Activated CD8-positive, alpha-beta T cell treated with anti-CD3 and anti-CD28 coated beads, Interleukin-2, amount 10 ng/mL, durations not matched to agents 7 days and 5 days (primary cell): ENCODE measurements at regions not wholly inside any gene's neighbourhood (a gene's known extent, or its start where the extent isn't known, plus 50 kb on each side); places are given as distances from the start of the nearest gene placed in this dataset.

Experiments used
- ATAC-seq: fragments of 150-1000 bp; cut with Tn5 transposase; one replicate; pipeline ENCODE4 v1.10.0; 2021; ENCODE audit warnings: moderate library complexity
- CTCF ChIA-PET: fragments of 350-600 bp; sonication (Branson Sonifier 250); formaldehyde crosslinking; loops from one replicate; lab custom pipeline; 2021; ENCODE audit warnings: antibody characterized with exemption; lab: Charles Lee
- POLR2A ChIA-PET: fragments of 350-600 bp; sonication (Branson Sonifier 250); formaldehyde crosslinking; loops from one replicate; lab custom pipeline; 2021; ENCODE audit warnings: antibody characterized with exemption; lab: Charles Lee
- DNase-seq: peaks from one replicate; pipeline ENCODE4 v3.0.0-alpha.2; 2020
- H3K27ac Mint-ChIP-seq: one replicate; pipeline ENCODE4 v1.8.0; 2021; ENCODE audit warnings: mild to moderate bottlenecking, mixed read lengths
- H3K27me3 Mint-ChIP-seq: one replicate; pipeline ENCODE4 v1.8.0; 2021; ENCODE audit warnings: low read depth, mixed read lengths
- H3K36me3 Mint-ChIP-seq: one replicate; pipeline ENCODE4 v1.8.0; 2021; ENCODE audit warnings: low read depth, mixed read lengths
- H3K4me1 Mint-ChIP-seq: one replicate; pipeline ENCODE4 v1.8.0; 2021; ENCODE audit warnings: low read depth, mixed read lengths
- H3K4me3 Mint-ChIP-seq: one replicate; pipeline ENCODE4 v1.8.0; 2021; ENCODE audit warnings: mild to moderate bottlenecking, mixed read lengths
- H3K9me3 Mint-ChIP-seq: one replicate; pipeline ENCODE4 v1.8.0; 2022; ENCODE audit warnings: mixed read lengths; ENCODE audit not compliant: insufficient read depth

- no peak overlapping the region for H3K27ac Mint-ChIP-seq
- H3K4me3 Mint-ChIP-seq = no peak overlapping the region
- H3K4me1 Mint-ChIP-seq = no peaks in the 10 kb centered on the region
- H3K27me3 Mint-ChIP-seq = no peaks in the 10 kb centered on the region
- CTCF ChIA-PET = no interaction called here
- H3K9me3 Mint-ChIP-seq = peaks cover 6% of the 10 kb centered on the region
- H3K36me3 Mint-ChIP-seq = no peaks in the 10 kb centered on the region
- DNase-seq (no peak), ATAC-seq (no peak)
- POLR2A ChIA-PET = no interaction called here
Observed at GRCh38 chr4:170307182-170307581, 217.4 kb upstream of the AADAT start.

GRCh38 chr4:170306208-170306607 lies 216.5 kb upstream of the AADAT start:
- ATAC-seq = no peak
- POLR2A ChIA-PET = no interaction called here
- H3K4me1 Mint-ChIP-seq = no peaks in the 10 kb centered on the region
- no peak overlapping the region for H3K27ac Mint-ChIP-seq
- H3K9me3 Mint-ChIP-seq = peaks cover 6% of the 10 kb centered on the region
- CTCF ChIA-PET = interaction anchor here (0.6 kb wide), 1 partner anchor 13 kb away, joined by 3 read pairs; no protein-coding TSS in a partner anchor
- H3K36me3 Mint-ChIP-seq = no peaks in the 10 kb centered on the region
- no peak overlapping the region for H3K4me3 Mint-ChIP-seq
- H3K27me3 Mint-ChIP-seq = no peaks in the 10 kb centered on the region
- no peak for DNase-seq

- H3K4me1 Mint-ChIP-seq = no peaks in the 10 kb centered on the region
- no peaks in the 10 kb centered on the region for H3K36me3 Mint-ChIP-seq
- no peaks in the 10 kb centered on the region for H3K27me3 Mint-ChIP-seq
- no peak overlapping the region for H3K27ac Mint-ChIP-seq
- DNase-seq (no peak), ATAC-seq (no peak)
- no peak overlapping the region for H3K4me3 Mint-ChIP-seq
- peaks cover 2% of the 10 kb centered on the region for H3K9me3 Mint-ChIP-seq
- CTCF ChIA-PET = interaction anchor here (0.6 kb wide), 1 partner anchor 14 kb away, joined by 3 read pairs; no protein-coding TSS in a partner anchor
- POLR2A ChIA-PET = no interaction called here
Observed at GRCh38 chr4:170305627-170306026, 215.9 kb upstream of the AADAT start.

GRCh38 chr4:170281027-170281426 lies 191.3 kb upstream of the AADAT start:
- Mint-ChIP-seq H3K27me3 (no peaks in the 10 kb centered on the region), H3K4me1 (no peaks in the 10 kb centered on the region), H3K4me3 (no peak overlapping the region), H3K36me3 (no peaks in the 10 kb centered on the region), H3K27ac (no peak overlapping the region), H3K9me3 (no peaks in the 10 kb centered on the region)
- ATAC-seq (no peak), DNase-seq (no peak)
- ChIA-PET CTCF (no interaction called here), POLR2A (no interaction called here)

GRCh38 chr4:170278460-170278859 lies 188.7 kb upstream of the AADAT start:
- H3K27ac Mint-ChIP-seq = no peak overlapping the region
- CTCF ChIA-PET = no interaction called here

GRCh38 chr4:170274616-170275015 lies 184.9 kb upstream of the AADAT start:
- no peaks in the 10 kb centered on the region for H3K27me3 Mint-ChIP-seq
- H3K27ac Mint-ChIP-seq = no peak overlapping the region
- H3K36me3 Mint-ChIP-seq = no peaks in the 10 kb centered on the region
- no peaks in the 10 kb centered on the region for H3K9me3 Mint-ChIP-seq
- H3K4me1 Mint-ChIP-seq = no peaks in the 10 kb centered on the region
- ChIA-PET POLR2A (no interaction called here), CTCF (no interaction called here)
- H3K4me3 Mint-ChIP-seq = no peak overlapping the region
- DNase-seq (no peak), ATAC-seq (no peak)

More at GRCh38 chr4:170278460-170278859, 188.7 kb upstream of the AADAT start:
- Mint-ChIP-seq H3K27me3 (no peaks in the 10 kb centered on the region), H3K4me3 (no peak overlapping the region), H3K4me1 (no peaks in the 10 kb centered on the region), H3K36me3 (no peaks in the 10 kb centered on the region), H3K9me3 (no peaks in the 10 kb centered on the region)
- DNase-seq (no peak), ATAC-seq (no peak)
- POLR2A ChIA-PET = no interaction called here

GRCh38 chr4:170272959-170273358 lies 183.2 kb upstream of the AADAT start:
- ChIA-PET CTCF (no interaction called here), POLR2A (no interaction called here)
- ATAC-seq (no peak), DNase-seq (no peak)
- H3K27me3 Mint-ChIP-seq = no peaks in the 10 kb centered on the region
- no peaks in the 10 kb centered on the region for H3K36me3 Mint-ChIP-seq
- H3K4me3 Mint-ChIP-seq = no peak overlapping the region
- no peak overlapping the region for H3K27ac Mint-ChIP-seq
- no peaks in the 10 kb centered on the region for H3K9me3 Mint-ChIP-seq
- H3K4me1 Mint-ChIP-seq = no peaks in the 10 kb centered on the region

- H3K27me3 Mint-ChIP-seq = no peaks in the 10 kb centered on the region
- no peak for DNase-seq
- ChIA-PET CTCF (no interaction called here), POLR2A (no interaction called here)
- H3K4me3 Mint-ChIP-seq = no peak overlapping the region
- no peaks in the 10 kb centered on the region for H3K36me3 Mint-ChIP-seq
- H3K4me1 Mint-ChIP-seq = no peaks in the 10 kb centered on the region
- H3K27ac Mint-ChIP-seq = no peak overlapping the region
- no peak for ATAC-seq
- H3K9me3 Mint-ChIP-seq = no peaks in the 10 kb centered on the region
Observed at GRCh38 chr4:170271723-170272122, 182.0 kb upstream of the AADAT start.

GRCh38 chr4:170270628-170271027 lies 180.9 kb upstream of the AADAT start:
- no peak overlapping the region for H3K4me3 Mint-ChIP-seq
- ChIA-PET POLR2A (no interaction called here), CTCF (interaction anchor here (2.6 kb wide), 1 partner anchor 11 kb away, joined by 10 read pairs; no protein-coding TSS in a partner anchor)
- DNase-seq (no peak), ATAC-seq (no peak)
- no peak overlapping the region for H3K27ac Mint-ChIP-seq
- no peaks in the 10 kb centered on the region for H3K36me3 Mint-ChIP-seq
- H3K4me1 Mint-ChIP-seq = no peaks in the 10 kb centered on the region
- H3K9me3 Mint-ChIP-seq = no peaks in the 10 kb centered on the region
- no peaks in the 10 kb centered on the region for H3K27me3 Mint-ChIP-seq

- Mint-ChIP-seq H3K9me3 (no peaks in the 10 kb centered on the region), H3K27me3 (no peaks in the 10 kb centered on the region), H3K36me3 (no peaks in the 10 kb centered on the region), H3K4me3 (no peak overlapping the region), H3K27ac (no peak overlapping the region), H3K4me1 (no peaks in the 10 kb centered on the region)
- ChIA-PET POLR2A (no interaction called here), CTCF (interaction anchor here (2.6 kb wide), 1 partner anchor 10 kb away, joined by 10 read pairs; no protein-coding TSS in a partner anchor)
- ATAC-seq (no peak), DNase-seq (no peak)
Observed at GRCh38 chr4:170269950-170270349, 180.2 kb upstream of the AADAT start.

GRCh38 chr4:170259631-170260153 lies 169.9 kb upstream of the AADAT start:
- ChIA-PET POLR2A (no interaction called here), CTCF (interaction anchor here (0.7 to 3.3 kb wide), 12 partner anchors 10 to 593 kb away, joined by 3 to 12 read pairs (median 6); no protein-coding TSS in a partner anchor)
- Mint-ChIP-seq H3K4me1 (no peaks in the 10 kb centered on the region), H3K27ac (no peak overlapping the region), H3K36me3 (no peaks in the 10 kb centered on the region), H3K9me3 (no peaks in the 10 kb centered on the region), H3K4me3 (no peak overlapping the region), H3K27me3 (no peaks in the 10 kb centered on the region)
- ATAC-seq (peak; percentile 75), DNase-seq (peak; percentile 67)

GRCh38 chr4:170256807-170257206 lies 167.1 kb upstream of the AADAT start:
- Mint-ChIP-seq H3K27me3 (no peaks in the 10 kb centered on the region), H3K27ac (no peak overlapping the region), H3K36me3 (no peaks in the 10 kb centered on the region), H3K4me3 (no peak overlapping the region), H3K9me3 (no peaks in the 10 kb centered on the region), H3K4me1 (no peaks in the 10 kb centered on the region)
- CTCF ChIA-PET = no interaction called here
- POLR2A ChIA-PET = no interaction called here
- no peak for ATAC-seq
- no peak for DNase-seq

- POLR2A ChIA-PET = no interaction called here
- no peak overlapping the region for H3K27ac Mint-ChIP-seq
- no peak overlapping the region for H3K4me3 Mint-ChIP-seq
- H3K27me3 Mint-ChIP-seq = no peaks in the 10 kb centered on the region
- H3K9me3 Mint-ChIP-seq = no peaks in the 10 kb centered on the region
- ATAC-seq (no peak), DNase-seq (no peak)
- no peaks in the 10 kb centered on the region for H3K36me3 Mint-ChIP-seq
- CTCF ChIA-PET = interaction anchor here (2.5 kb wide), 1 partner anchor 12 kb away, joined by 7 read pairs; no protein-coding TSS in a partner anchor
- H3K4me1 Mint-ChIP-seq = no peaks in the 10 kb centered on the region
Observed at GRCh38 chr4:170248576-170248975, 158.8 kb upstream of the AADAT start.
